ENCODE measurements at regions not wholly inside any gene's neighbourhood (a gene's known extent, or its start where the extent isn't known, plus 50 kb on each side); places are given as distances from the start of the nearest gene placed in this dataset.

- Mint-ChIP-seq H3K9me3 (peaks cover 12% of the 10 kb centered on the region), H3K36me3 (peaks cover 2% of the 10 kb centered on the region; the same call in 1 of the 2 replicates), H3K27me3 (ENCODE audit: low read depth) (no peaks in the 10 kb centered on the region), H3K4me1 (peaks cover 26% of the 10 kb centered on the region), H3K4me3 (no peak overlapping the region), H3K27ac (no peak overlapping the region)
- ChIA-PET POLR2A (no interaction called here), CTCF (no interaction called here)
- ATAC-seq, result no peak
- no peak for DNase-seq (ENCODE audit: low spot score)
- TF ChIP-seq ATF1 (CRISPR knock-in tag; IDR thresholded peaks at IDR 0.05) (no peak), FOXK1 (CRISPR knock-in tag; IDR thresholded peaks at IDR 0.05) (no peak), RELA (CRISPR knock-in tag; IDR thresholded peaks at IDR 0.05; ENCODE audit: borderline replicate concordance) (no peak), ZNF219 (CRISPR knock-in tag; IDR thresholded peaks at IDR 0.05; ENCODE audit: borderline replicate concordance) (no peak), TEAD4 (CRISPR knock-in tag; IDR thresholded peaks at IDR 0.05) (no peak), SMAD3 (CRISPR knock-in tag; IDR thresholded peaks at IDR 0.05; ENCODE audit: borderline replicate concordance) (no peak), PRRX2 (CRISPR knock-in tag; IDR thresholded peaks at IDR 0.05) (no peak), RORB (CRISPR knock-in tag; IDR thresholded peaks at IDR 0.05) (no peak), NFATC4 (CRISPR knock-in tag; IDR thresholded peaks at IDR 0.05) (no peak), ETV6 (CRISPR knock-in tag; IDR thresholded peaks at IDR 0.05) (no peak), ZNF138 (CRISPR knock-in tag; conservative IDR thresholded peaks at IDR 0.05) (no peak), MYBL2 (CRISPR knock-in tag; IDR thresholded peaks at IDR 0.05) (no peak), MLX (CRISPR knock-in tag; IDR thresholded peaks at IDR 0.05) (no peak), TP53 (CRISPR knock-in tag; IDR thresholded peaks at IDR 0.05) (no peak), ZNF232 (CRISPR knock-in tag; IDR thresholded peaks at IDR 0.05) (no peak), ZSCAN18 (CRISPR knock-in tag; IDR thresholded peaks at IDR 0.05) (no peak), NR1H2 (CRISPR knock-in tag; IDR thresholded peaks at IDR 0.05) (no peak), HMGA2 (CRISPR knock-in tag; IDR thresholded peaks at IDR 0.05) (no peak), E2F4 (CRISPR knock-in tag; IDR thresholded peaks at IDR 0.05; ENCODE audit: borderline replicate concordance, low read depth) (no peak)
Observed at GRCh38 chr13:77831866-77832265, 86.8 kb downstream of the EDNRB start.

- CTCF ChIA-PET, result no interaction called here
- DNase-seq (ENCODE audit: low spot score) (no peak), ATAC-seq (no peak)
- H3K27me3 Mint-ChIP-seq (ENCODE audit: low read depth), result no peaks in the 10 kb centered on the region
- no peak overlapping the region; the same call in 1 of the 2 replicates for H3K27ac Mint-ChIP-seq
- POLR2A ChIA-PET, result no interaction called here
- no peaks in the 10 kb centered on the region for H3K36me3 Mint-ChIP-seq
- TF ChIP-seq OVOL2 (CRISPR knock-in tag; IDR thresholded peaks at IDR 0.05; ENCODE audit: borderline replicate concordance), result no peak
- TF ChIP-seq NFYB (CRISPR knock-in tag; conservative IDR thresholded peaks at IDR 0.05; ENCODE audit: low read depth), result no peak
- no peak for TF ChIP-seq ZNF512 (CRISPR knock-in tag; IDR thresholded peaks at IDR 0.05; ENCODE audit: borderline replicate concordance)
- peaks cover 31% of the 10 kb centered on the region for H3K4me1 Mint-ChIP-seq
- no peak overlapping the region for H3K4me3 Mint-ChIP-seq
- peaks cover 3% of the 10 kb centered on the region; the same call in 1 of the 2 replicates for H3K9me3 Mint-ChIP-seq
Observed at GRCh38 chr13:77829963-77830362, 88.7 kb downstream of the EDNRB start.

Data from WTC11 (cell line).